ENCODE measurements at regions not wholly inside any gene's neighbourhood (a gene's known extent, or its start where the extent isn't known, plus 50 kb on each side); places are given as distances from the start of the nearest gene placed in this dataset.

DNA sequence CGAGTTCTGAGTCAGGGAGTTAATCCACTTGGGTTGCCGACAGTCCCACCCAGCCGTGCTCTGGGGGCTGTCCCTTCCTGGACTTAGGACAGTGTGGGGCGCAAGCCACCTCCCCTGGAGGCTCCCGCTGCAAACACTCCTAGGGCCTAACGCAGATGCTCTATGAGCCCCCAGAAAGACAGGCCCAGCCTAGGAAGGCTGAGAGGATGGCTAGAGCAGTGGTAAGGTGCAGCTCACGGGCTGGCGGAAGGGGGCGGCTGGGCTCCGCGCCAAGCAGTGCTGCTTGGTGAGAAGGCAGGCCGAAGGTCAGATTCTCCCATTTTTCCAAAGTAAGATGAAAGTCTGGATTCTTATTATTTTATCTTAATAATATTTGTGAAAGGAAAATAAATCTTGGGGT is 84.6 kb upstream of the ALDH1L1 start:
- TF ChIP-seq, protein P1, sequence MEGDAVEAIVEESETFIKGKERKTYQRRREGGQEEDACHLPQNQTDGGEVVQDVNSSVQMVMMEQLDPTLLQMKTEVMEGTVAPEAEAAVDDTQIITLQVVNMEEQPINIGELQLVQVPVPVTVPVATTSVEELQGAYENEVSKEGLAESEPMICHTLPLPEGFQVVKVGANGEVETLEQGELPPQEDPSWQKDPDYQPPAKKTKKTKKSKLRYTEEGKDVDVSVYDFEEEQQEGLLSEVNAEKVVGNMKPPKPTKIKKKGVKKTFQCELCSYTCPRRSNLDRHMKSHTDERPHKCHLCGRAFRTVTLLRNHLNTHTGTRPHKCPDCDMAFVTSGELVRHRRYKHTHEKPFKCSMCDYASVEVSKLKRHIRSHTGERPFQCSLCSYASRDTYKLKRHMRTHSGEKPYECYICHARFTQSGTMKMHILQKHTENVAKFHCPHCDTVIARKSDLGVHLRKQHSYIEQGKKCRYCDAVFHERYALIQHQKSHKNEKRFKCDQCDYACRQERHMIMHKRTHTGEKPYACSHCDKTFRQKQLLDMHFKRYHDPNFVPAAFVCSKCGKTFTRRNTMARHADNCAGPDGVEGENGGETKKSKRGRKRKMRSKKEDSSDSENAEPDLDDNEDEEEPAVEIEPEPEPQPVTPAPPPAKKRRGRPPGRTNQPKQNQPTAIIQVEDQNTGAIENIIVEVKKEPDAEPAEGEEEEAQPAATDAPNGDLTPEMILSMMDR (conservative IDR thresholded peaks at IDR 0.05): no peak
- no peak for TF ChIP-seq ZFX (IDR thresholded peaks at IDR 0.05)

All from C4-2B (cell line).